Lung microvascular endothelial cell (primary cell): ENCODE measurements at regions not wholly inside any gene's neighbourhood (a gene's known extent, or its start where the extent isn't known, plus 50 kb on each side); places are given as distances from the start of the nearest gene placed in this dataset.
"Not testable (repeated sequence)": the region's sequence is repeated elsewhere in the genome, so short reads cannot be mapped to it uniquely, and the experiment has no call there.

Experiments
- DNase-seq, 2 donors: peaks; one replicate each; pipeline versions ENCODE4 v3.0.0 to v3.0.0-alpha.2; 2010; ENCODE audit warnings: low read depth in 2 of 2

DNA sequence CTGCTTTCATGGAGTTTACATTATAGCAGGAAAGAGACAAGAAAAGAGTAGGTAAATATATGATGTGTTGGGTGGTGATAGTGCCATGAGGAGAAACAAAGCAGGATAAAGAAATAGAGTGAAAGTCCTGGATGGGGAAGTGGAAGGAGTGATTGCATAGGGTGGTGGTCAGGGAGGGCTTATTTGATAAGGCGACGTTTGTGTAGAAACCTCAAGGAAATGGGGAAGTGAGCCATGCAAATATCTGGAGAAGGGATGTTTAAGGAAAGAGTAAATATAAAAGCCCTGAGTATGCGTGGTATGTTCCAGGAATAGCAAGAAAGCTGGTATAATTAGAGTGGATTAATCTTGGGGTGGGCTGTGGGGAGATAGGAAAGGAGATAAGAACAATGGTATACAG, 134.7 kb upstream of the SV2C start:
- DNase-seq, result no peak

DNA sequence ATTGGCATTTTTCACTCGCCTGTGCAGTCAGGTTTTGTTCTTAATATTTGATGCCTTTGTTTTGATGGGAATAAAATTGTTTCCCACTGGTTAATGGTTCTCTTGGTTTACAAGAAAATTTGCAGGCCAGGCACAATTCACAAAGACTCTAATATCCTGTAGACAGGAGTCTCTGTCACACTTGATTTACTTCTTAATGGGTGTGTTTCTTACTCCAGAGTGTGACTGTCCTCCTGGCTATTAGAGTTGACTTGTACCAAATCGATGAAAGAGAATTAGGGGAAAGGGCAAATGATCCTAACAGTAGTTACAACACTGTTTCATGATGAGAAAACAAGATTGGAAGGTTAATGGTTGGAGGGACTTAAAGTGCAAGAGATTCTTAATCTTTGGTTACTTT, 142.8 kb upstream of the SV2C start:
- DNase-seq, result no peak

DNA sequence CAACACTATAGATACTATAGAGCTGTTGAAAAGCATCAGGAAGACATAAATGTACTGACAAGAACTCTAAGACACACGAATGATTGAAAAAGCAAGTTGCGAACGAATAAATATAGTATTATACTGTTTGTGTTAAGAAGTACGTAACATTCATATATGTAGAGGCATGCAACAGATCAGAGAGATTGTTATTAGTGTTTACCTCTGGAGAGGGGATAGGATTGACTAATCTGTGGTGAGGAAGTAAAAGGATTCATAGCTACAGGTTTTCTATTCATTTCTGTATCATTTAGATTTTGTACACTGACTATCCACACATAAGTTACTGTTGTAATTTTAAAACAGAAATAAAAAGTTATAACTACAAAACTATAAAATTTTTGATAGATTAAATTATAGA, 147.6 kb upstream of the SV2C start:
- DNase-seq, result no peak

DNA sequence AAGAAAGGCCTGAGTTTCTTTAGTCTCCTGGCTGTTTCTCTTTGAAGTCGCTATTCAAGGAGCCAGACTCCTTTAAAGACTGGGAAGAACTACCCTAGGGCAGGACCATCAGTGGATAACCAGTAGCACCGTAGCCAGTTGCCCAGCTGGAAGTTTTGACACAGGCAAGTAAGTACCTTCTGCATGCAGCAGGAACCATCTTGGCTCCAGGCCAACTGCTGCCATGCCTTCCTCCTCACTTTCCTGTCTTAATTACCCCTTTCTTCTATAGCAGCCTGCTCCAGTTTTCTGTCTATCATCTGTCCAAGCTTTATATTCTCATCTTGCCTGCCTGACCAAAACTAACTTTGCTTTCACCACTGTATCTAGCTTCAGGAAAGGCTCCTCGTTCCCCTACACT, 149.7 kb upstream of the SV2C start:
- no peak for DNase-seq

DNA sequence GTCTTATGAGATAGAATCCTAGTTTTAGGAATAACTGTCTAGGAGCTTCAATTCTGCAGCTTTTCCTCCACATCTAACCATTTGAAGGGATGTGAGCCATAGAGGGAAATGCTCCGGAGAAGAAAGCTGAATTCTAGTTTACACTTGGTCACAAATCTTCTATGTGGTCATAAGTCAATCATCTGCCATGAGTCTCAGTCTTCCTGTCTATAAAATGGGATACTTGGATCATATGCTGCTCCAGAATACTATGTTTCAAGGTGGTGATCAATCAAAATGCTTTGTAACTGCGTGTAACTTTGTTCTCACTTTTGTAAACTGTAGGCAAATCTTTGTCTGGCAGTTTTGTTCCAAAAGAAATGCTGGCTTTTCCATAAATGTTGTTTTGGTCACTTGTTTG, 152.0 kb upstream of the SV2C start:
- DNase-seq, result no peak

DNA sequence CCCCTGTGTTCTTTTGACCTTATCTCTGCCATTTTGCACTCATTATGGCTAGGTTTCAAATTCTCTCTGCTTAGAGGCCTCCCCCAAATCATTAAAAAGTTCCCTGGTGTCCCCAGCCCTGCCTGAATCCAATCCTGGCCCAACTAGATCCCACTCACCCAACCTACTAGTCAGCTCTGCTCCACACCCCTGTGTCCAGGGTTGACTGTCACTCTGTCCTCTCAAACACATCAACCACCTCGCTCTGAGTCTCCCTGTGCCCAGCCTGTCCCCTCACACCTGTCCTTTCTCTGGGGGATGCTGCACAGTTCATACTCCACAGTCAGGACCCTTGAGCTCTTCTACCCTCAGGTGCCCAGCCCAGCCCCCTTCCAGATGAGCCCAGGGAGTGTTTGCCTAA, 154.2 kb upstream of the SV2C start:
- no peak for DNase-seq

DNA sequence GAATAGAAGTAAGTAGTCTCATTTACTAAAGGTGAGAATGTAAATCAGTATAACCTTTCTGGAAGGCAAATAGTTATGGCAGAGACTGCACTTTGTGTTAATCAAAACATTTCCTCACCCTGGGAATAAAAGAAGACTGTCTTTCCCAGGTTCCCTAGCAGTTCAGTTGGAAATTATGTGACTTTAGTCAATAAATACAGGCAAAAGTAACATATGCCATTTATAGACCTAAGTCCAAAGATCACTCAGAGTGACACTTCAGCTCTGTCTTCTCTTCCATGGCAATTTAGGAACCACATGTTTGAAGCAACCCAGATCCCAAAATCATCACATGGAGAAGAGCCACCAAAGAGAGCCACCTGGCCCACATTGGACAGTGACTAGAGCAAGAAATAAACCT, 160.7 kb upstream of the SV2C start:
- no peak for DNase-seq

DNA sequence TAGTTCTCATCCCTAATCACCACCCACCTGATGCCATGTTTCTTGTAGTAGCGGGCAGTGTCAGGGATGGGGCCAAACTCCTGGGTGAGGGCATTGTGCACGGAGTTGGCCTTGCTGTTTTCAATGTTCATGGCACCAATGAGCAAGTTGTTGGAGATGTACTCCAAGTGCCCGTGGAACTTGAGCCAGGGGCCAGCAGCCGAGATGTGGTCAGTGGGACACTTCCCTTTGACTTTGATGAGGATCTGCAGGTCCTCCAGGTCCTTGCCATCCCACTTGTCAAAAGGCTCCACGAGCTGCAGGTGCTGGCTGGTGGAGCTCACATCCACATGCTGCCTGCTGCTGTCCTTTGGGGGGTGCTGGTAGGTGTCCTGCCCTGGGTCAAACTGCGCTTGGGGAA, 162.2 kb upstream of the SV2C start:
- DNase-seq, result no peak

DNA sequence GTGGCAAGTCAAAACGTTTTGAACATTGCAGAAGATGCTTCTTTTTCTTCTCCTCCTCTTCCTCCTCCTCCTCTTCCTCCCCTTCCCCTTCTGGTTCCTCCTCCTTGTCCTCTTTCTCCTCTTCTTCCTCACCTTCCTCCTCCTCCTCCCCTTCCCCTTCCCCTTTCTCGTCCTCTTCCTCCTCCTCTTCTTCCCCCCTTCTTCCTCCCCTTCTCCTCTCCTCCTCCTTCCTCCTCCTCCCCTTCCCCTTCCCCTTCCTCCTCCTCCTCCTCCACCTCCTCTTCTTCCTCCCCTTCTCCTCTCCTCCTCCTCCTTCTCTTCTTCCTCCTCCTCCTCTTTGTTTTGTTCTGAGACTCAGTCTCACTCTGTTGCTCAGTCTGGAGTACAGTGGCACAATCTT, 167.0 kb upstream of the SV2C start:
- DNase-seq, result no peak

DNA sequence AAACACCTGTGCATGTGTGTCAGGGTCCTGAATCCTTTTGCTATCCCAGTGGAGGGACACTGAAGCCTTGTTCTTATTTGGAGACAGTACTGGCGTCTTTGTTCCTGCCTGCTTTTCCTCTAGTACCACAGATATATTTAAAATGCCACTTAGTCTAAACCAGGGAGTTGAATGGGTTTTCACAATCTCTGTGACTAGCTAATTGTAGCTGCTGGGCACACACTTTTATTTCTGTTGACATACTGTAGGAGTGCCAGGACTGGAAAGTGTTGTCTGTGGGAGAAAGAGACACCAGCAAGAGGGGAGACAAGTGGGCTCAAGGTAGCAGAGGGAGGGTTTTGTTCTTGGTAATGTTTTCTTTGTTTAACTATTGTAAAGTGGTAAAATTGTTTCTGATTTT, 174.0 kb upstream of the SV2C start:
- DNase-seq, result no peak

DNA sequence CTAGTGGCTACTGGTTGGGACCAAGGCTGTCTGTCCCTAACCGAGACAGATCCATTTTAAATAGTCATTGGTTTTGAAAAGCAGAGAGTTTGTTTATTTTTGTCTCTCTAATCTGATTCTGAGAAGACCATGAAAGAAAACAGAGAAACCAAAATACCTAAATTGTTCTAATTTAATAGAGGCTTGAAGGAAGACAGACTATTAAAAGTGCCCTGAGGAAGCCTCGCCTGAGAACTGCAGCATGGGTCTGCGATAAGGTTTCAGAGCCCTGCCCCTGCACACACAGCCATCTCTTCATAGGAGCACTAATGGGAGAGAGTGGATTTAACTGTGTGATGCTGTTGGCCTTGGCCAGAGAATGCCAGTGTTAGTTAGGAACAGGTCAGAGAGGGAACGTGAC, 175.5 kb upstream of the SV2C start:
- no peak for DNase-seq

DNA sequence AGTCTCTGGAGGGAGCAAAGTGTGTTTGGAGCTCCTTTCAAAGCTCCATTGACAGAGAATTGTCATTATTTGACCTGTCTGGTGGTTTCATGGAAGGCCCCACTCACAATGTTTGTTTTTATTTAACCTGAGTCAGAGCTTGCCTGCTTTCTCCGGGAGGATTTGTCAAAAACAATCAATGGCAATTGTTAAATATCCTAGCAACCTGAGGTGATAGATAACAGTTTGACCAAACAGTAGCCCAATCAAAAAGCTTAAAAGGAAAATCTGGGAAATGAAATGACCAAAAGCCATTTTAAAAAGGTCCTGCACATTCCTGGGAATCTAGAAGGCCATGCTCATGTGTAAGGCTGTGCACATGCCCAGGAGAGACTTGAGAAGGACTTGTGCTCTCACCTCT, 177.2 kb upstream of the POC5 start:
- no peak for DNase-seq

DNA sequence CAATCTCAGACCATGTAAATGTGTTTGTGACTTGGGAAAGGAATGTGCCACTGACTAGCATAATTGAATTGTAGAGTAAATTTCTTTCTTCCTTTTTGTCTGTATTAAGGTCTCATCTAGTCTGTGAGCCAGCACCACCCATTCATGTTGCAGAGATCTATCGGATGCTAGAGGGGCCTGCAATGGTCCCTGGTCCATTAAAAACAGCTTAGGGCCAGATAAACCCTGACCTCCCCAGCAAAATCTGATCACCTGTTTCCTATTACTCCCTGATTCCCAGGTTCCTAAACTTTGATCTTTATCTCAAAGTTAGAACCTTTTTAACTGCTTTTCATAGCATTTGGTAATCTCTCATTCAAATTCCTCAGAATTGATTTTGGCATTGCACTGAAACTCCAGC, 174.5 kb upstream of the POC5 start:
- DNase-seq, result no peak

DNA sequence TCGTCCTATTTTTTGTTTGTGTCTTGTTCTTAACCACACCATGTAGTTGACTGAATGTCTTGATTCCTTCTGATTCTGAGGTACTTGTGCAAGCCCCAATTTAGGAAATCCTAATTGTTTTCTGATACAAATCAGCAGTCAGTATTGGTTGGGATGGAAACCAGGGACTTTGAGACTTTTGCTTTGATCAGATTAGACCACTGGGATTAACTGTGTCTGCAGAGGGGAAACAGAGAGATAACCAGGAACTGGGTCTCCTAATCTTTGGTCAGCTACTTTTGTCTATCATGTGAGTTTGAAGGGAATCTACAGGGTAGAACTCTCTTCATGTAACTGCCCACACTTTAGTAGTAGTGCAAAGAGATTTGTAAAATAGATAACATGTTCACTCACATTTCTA, 173.8 kb upstream of the POC5 start:
- no peak for DNase-seq

DNA sequence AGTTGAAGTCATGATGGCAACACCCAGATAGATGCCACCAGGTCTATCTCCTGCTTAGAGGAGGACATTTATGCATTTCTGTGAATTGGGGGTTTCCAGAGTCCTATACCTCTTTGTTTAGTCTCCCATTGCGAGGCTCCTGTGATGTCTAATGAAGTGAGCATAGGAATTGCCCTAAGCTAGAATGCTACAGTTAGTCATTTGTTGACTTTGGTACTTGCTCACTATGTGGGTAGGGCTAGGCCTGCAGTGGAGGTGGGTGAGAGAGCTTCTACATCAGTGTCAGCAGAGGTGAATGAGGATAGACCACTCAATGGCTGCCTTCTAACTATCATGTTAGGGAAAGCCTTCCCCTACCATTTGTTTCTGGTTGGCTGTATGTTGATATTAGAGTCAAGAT, 173.3 kb upstream of the POC5 start:
- no peak for DNase-seq

DNA sequence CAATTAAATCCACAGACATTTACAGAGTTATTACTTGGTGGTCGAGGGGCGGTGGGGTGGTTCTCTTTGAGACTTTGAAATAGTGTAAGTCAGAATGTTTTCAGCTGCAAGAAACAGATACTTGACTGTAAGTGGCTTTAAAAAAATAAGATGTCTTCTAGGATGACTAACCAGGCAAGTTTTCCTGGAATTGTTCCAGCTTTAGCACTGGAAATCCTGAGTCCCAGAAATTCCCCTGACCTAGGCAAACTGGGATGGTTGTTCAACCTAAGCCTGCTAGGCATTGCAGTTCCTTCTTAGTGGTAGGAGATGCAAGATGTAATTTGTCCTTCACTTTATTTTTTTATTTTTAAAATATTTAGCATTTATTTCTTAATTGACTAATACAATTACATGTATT, 169.5 kb upstream of the POC5 start:
- peak in 1 of 2 donors; percentile 11 for DNase-seq

DNA sequence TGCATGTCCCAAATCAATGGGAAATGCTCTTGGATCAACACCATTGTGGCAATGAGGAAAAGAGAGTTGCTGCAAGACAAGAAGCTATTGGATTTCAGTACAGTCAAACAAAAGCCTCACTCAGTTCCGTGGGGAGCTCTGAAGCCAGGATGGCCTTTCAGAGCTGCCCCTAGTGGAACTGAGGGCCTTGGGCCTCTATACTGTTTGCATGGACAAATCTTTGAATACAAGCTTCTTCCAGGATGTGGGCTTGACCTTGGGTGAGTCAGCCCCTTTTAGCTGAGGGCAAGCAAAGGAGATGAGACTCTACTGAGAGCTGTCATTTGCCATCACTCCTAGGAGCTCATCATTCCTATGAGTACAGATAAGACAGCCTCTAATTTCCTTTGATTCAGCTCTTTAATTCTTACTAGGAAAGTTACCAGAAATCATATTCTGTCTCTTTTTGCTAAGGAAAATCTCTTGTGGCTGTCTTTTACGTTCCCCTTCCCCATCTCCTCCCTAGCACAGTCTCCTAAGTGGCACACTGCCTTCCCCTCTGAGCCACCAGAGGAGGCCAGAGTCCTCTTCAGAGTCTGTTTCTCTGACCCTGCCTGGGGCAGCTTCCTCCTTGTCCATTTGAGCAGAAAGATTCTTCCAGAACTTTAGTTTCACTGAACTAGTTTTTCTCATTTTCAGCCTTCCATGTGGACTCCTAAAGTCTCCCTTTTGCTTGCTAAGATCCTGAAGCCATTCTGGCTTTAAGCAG, 168.8 kb upstream of the POC5 start:
- no peak for DNase-seq

DNA sequence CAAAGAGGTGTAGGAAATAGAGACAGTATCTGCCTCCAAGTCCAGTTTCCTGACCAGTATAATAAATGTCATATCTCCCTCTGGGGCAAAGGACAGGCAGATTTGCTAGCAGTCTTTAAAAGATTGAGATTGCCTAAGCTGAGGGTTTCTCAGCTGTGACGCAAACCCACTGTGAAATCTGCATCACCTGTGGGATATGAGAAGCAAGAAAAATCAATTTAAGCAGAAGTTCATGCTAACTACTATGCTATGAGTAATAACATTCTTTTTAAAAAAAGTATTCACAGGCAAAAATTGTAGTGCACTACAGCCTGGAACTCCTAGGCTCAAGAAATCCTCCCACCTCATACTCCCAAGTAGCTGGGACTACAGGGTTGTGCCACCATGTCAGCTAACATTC, 168.1 kb upstream of the POC5 start:
- DNase-seq, result no peak

DNA sequence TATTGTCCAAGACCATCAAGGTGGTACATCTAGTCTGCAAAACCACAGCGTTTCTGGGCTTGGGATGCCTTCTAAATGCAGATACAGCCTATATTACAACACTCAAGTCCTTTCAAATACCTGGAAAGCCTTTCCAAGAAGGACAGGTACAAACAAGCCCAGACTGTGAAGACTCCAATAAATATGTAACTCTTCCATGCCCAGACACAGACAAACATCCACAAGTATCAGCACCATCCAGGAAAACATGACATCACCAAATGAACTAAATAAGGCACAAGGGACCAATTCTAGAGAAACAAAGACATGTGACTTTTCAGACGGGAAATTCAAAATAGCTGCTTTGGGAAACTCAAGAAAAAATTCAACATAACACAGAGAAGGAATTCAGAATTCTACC, 152.7 kb upstream of the POC5 start:
- no peak for DNase-seq

DNA sequence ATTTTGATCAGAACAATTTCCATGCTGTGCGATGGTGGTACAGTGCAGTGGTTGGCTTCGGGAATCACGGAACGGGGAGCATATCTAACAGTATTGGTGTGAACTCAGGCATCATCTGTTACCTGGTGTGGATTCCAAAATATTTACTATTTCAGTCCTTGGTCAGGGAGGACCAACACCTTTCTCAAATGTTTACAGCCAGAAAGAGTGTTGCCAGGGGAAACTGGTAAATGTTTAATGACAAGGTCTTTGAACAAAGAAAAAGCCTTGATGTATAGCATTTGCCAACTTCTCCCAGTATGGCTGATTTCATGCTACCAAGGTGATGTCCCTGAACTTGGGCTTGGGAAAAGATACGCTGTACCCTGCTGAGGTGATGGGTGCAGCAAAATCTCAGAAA, 145.6 kb upstream of the POC5 start:
- no peak for DNase-seq

DNA sequence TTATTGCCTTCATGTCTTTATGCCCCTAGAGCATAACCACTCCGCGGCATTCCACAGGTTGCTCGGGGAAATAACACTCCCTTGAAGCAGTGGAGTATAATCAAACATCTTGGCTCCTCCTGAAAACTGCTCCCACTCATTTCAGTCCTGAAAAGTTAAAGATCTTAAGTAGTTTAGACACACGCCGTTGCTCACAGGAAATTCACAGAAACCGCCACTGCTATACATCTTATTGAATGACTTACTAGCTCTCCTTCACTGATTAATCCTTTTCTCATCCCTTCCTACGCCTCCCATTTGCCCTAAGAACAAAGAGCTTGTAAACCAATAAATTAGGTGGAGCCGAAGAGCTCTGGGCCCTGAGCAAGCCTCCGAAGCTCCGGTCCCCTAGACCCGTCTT, 142.4 kb upstream of the POC5 start:
- DNase-seq, result not testable (repeated sequence)

DNA sequence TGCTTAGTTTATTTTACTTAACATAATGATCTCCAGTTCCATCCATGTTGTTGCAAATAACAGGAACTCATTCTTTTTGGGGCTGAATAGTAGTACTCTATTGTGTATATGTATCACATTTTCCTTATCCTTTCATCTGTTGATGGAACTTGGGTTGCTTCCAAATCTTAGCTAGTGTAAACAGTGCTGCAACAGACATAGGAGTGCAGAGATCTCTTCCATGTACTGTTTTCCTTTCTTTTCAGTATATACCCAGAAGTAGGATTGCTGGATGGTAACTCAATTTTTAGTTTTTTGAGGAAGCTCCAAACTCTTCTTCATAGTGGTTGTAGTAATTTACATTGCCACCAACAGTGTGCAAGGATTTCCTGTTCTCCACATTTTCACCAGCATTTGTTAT, 138.8 kb upstream of the POC5 start:
- DNase-seq, result peak in 1 of 2 donors; percentile 51

DNA sequence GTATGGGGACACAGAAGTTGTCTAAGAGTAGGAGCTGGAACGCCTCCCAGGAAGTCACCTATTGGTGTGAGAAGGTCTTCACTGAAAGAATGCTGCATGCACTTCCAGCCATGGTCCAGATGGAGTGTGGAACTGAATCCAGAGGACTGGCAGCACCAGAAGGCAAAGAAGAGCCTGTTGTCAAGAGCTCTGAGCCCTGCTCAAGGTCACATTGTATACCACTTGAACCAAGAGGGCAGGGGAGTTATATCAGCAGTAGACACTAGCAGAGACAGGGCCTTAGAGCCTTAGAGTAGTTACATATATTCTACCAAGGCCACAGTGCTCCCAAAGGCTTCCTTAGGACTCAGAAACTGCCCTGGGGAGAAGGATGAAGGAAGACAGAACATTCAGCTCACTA, 130.8 kb upstream of the POC5 start:
- DNase-seq, result no peak

DNA sequence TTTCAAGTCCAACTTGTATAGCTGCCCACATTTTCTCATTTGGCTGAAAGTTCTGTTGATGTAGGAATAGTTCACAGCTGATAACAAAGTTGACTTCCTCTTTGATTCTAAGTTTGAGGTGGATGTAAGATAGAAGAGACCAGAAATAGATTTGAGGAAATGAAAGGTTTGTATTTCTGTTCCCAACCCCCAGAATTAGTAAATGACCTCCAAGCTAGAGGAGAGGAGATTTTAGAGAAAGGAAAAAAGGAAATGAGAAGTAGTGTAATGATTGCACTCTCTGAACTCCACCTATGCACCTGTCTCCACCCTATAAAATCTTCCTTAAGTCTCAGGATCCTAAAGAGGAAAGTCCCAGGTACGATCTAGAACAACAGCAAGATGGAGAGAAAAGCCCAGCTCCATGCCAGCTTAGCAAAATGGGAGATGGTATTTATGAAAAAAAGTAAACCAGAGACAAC, 130.4 kb upstream of the POC5 start:
- no peak for DNase-seq
